Upper lobe of left lung (tissue), 4 donors: ENCODE measurements at regions not wholly inside any gene's neighbourhood (a gene's known extent, or its start where the extent isn't known, plus 50 kb on each side); places are given as distances from the start of the nearest gene placed in this dataset.

Experiments
- CTCF ChIP-seq, 6 experiments: fragments of 450-650 bp in 4 of 6; fragments of 200-600 bp in 2 of 6; sonication (generic) in 2 of 6; IDR thresholded peaks; one replicate each; pipeline ENCODE4 v1.5.1; 2016 to 2019; ENCODE audit warnings: antibody characterized with exemption in 6 of 6
- EP300 ChIP-seq, 4 donors: sonication (generic); formaldehyde crosslinking; IDR thresholded peaks; one replicate each; pipeline ENCODE4 v1.5.1; 2017; ENCODE audit warnings: antibody characterized with exemption in 4 of 4, control low read depth in 2 of 4
- POLR2AphosphoS5 ChIP-seq, 2 donors: sonication (generic); formaldehyde crosslinking; IDR thresholded peaks; one replicate each; pipeline ENCODE4 v1.5.1; 2017; ENCODE audit warnings: antibody characterized with exemption in 2 of 2

GRCh38 chr6:135743476-135743875 lies 108.0 kb upstream of the PDE7B start:
- TF ChIP-seq CTCF (IDR thresholded peaks at IDR 0.05): no peak
- no peak for TF ChIP-seq EP300 (IDR thresholded peaks at IDR 0.05)
- TF ChIP-seq POLR2AphosphoS5 (IDR thresholded peaks at IDR 0.05): no peak
